H9 (cell line): ENCODE measurements at regions not wholly inside any gene's neighbourhood (a gene's known extent, or its start where the extent isn't known, plus 50 kb on each side); places are given as distances from the start of the nearest gene placed in this dataset.

ENCODE experiments used
- DNase-seq: peaks from one replicate; pipeline ENCODE4 v3.0.0-alpha.2; 2017
- H2AFZ ChIP-seq: one replicate; pipeline ENCODE4 v1.6.1; 2013; ENCODE audit warnings: mild to moderate bottlenecking, low read length, control low read depth, moderate library complexity
- H2AK5ac ChIP-seq: 2 replicates; pipeline ENCODE4 v1.6.1; 2013; ENCODE audit warnings: low read length, control low read depth, mixed read lengths; ENCODE audit not compliant: insufficient read length
- H2BK120ac ChIP-seq: one replicate; pipeline ENCODE4 v1.6.1; 2013; ENCODE audit warnings: low read depth, mild to moderate bottlenecking, low read length, control low read depth, inconsistent platforms; ENCODE audit not compliant: poor library complexity, severe bottlenecking
- H2BK12ac ChIP-seq: 2 replicates; pipeline ENCODE4 v1.6.1; 2013; ENCODE audit warnings: low read length, control low read depth, mixed read lengths, low read depth; ENCODE audit not compliant: insufficient read length
- H2BK15ac ChIP-seq: 2 replicates; pipeline ENCODE4 v1.6.1; 2013; ENCODE audit warnings: low read depth, low read length, control low read depth
- H2BK20ac ChIP-seq: one replicate; pipeline ENCODE4 v1.6.1; 2013; ENCODE audit warnings: low read depth, mild to moderate bottlenecking, low read length, control low read depth, inconsistent platforms; ENCODE audit not compliant: poor library complexity, severe bottlenecking
- H2BK5ac ChIP-seq: 2 replicates; pipeline ENCODE4 v1.6.1; 2013; ENCODE audit warnings: low read length, control low read depth, mixed read lengths; ENCODE audit not compliant: insufficient read length
- H3K14ac ChIP-seq: 2 replicates; pipeline ENCODE4 v1.6.1; 2013; ENCODE audit warnings: low read length, control low read depth; ENCODE audit not compliant: insufficient read depth
- H3K18ac ChIP-seq: 2 replicates; pipeline ENCODE4 v1.6.1; 2013; ENCODE audit warnings: low read depth, mild to moderate bottlenecking, mixed read lengths, low read length, control low read depth; ENCODE audit not compliant: insufficient read length
- H3K23ac ChIP-seq: 2 replicates; pipeline ENCODE4 v1.6.1; 2013; ENCODE audit warnings: low read length, control low read depth, mixed read lengths, low read depth; ENCODE audit not compliant: insufficient read length
- H3K23me2 ChIP-seq: 2 replicates; pipeline ENCODE4 v1.6.1; 2013; ENCODE audit warnings: low read depth, mild to moderate bottlenecking, mixed read lengths, low read length, control low read depth; ENCODE audit not compliant: insufficient read length, poor library complexity, severe bottlenecking
- H3K27ac ChIP-seq: 2 replicates; pipeline ENCODE4 v1.5.1; 2013; ENCODE audit warnings: low read length, control low read depth, mixed read lengths, low read depth; ENCODE audit not compliant: insufficient read length
- H3K27me3 ChIP-seq: 2 replicates; pipeline ENCODE4 v1.6.1; 2013; ENCODE audit warnings: low read length, control low read depth, inconsistent platforms; ENCODE audit not compliant: insufficient read depth
- H3K4ac ChIP-seq: 2 replicates; pipeline ENCODE4 v1.6.1; 2013; ENCODE audit warnings: low read depth, mild to moderate bottlenecking, control low read depth, inconsistent platforms, low read length, moderate library complexity
- H3K4me1 ChIP-seq: 2 replicates; pipeline ENCODE4 v1.6.1; 2013; ENCODE audit warnings: low read length, control low read depth, inconsistent platforms; ENCODE audit not compliant: insufficient read depth
- H3K4me2 ChIP-seq: 2 replicates; pipeline ENCODE4 v1.6.1; 2013; ENCODE audit warnings: low read length, control low read depth, mixed read lengths; ENCODE audit not compliant: insufficient read length, insufficient read depth
- H3K56ac ChIP-seq: 2 replicates; pipeline ENCODE4 v1.6.1; 2013; ENCODE audit warnings: low read depth, mild to moderate bottlenecking, mixed read lengths, low read length, control low read depth; ENCODE audit not compliant: insufficient read length
- H3K79me1 ChIP-seq: 2 replicates; pipeline ENCODE4 v1.6.1; 2013; ENCODE audit warnings: low read depth, mild to moderate bottlenecking, moderate library complexity, low read length, control low read depth, inconsistent platforms; ENCODE audit not compliant: insufficient read depth, poor library complexity, severe bottlenecking
- H3K79me2 ChIP-seq: 2 replicates; pipeline ENCODE4 v1.6.1; 2013; ENCODE audit warnings: low read length, control low read depth, inconsistent platforms; ENCODE audit not compliant: insufficient read depth
- H3K9ac ChIP-seq: 2 replicates; pipeline ENCODE4 v1.6.1; 2013; ENCODE audit warnings: low read length, control low read depth, mixed read lengths; ENCODE audit not compliant: insufficient read length; ENCODE audit errors: extremely low read depth
- H3K9me3 ChIP-seq: one replicate; pipeline ENCODE4 v1.6.1; 2013; ENCODE audit warnings: low read depth, low read length, inconsistent platforms; ENCODE audit not compliant: control insufficient read depth
- H3T11ph ChIP-seq: one replicate; pipeline ENCODE4 v1.6.1; 2013; ENCODE audit warnings: mild to moderate bottlenecking, low read length, control low read depth, inconsistent platforms
- H4K20me1 ChIP-seq: one replicate; pipeline ENCODE4 v1.6.1; 2013; ENCODE audit not compliant: control insufficient read depth, insufficient read length, insufficient read depth
- H4K5ac ChIP-seq: 2 replicates; pipeline ENCODE4 v1.6.1; 2013; ENCODE audit warnings: low read depth, mild to moderate bottlenecking, mixed read lengths, low read length, control low read depth; ENCODE audit not compliant: insufficient read length
- H4K8ac ChIP-seq: replicated peaks from 2 replicates; pipeline ENCODE4 v1.6.1; 2013; ENCODE audit warnings: low read length, control low read depth, mixed read lengths, low read depth; ENCODE audit not compliant: insufficient read length
- H4K91ac ChIP-seq: 2 replicates; pipeline ENCODE4 v1.6.1; 2013; ENCODE audit warnings: low read depth, mild to moderate bottlenecking, moderate library complexity, mixed read lengths, low read length, control low read depth; ENCODE audit not compliant: insufficient read length
- H3K27ac Mint-ChIP-seq, 3 experiments: 2 replicates in 2 of 3; 3 replicates in 1 of 3; pipeline ENCODE4 v1.8.0; 2020 to 2021; ENCODE audit warnings: mixed read lengths in 3 of 3, mild to moderate bottlenecking in 1 of 3, moderate library complexity in 1 of 3
- H3K27me3 Mint-ChIP-seq: 2 replicates; pipeline ENCODE4 v1.8.0; 2021; ENCODE audit warnings: low read depth, mild to moderate bottlenecking, moderate library complexity, mixed read lengths
- H3K36me3 Mint-ChIP-seq, 3 experiments: 2 replicates in 2 of 3; 3 replicates in 1 of 3; pipeline ENCODE4 v1.8.0; 2020 to 2021; ENCODE audit warnings: low read depth in 3 of 3, mixed read lengths in 3 of 3; ENCODE audit not compliant: insufficient read depth in 1 of 3
- H3K4me1 Mint-ChIP-seq, 2 experiments: 2 replicates each; pipeline ENCODE4 v1.8.0; 2020; ENCODE audit warnings: mixed read lengths in 2 of 2
- H3K4me3 Mint-ChIP-seq, 2 experiments: 2 replicates in 1 of 2; 3 replicates in 1 of 2; pipeline ENCODE4 v1.8.0; 2020 to 2021; ENCODE audit warnings: mild to moderate bottlenecking in 2 of 2, mixed read lengths in 2 of 2, moderate library complexity in 1 of 2
- H3K9me3 Mint-ChIP-seq, 2 experiments: 2 replicates in 1 of 2; 3 replicates in 1 of 2; pipeline ENCODE4 v1.8.0; 2020; ENCODE audit warnings: mild to moderate bottlenecking in 2 of 2, mixed read lengths in 2 of 2, moderate library complexity in 1 of 2
- WGBS: extraction: QIAGEN DNeasy Blood & Tissue Kit; methylation state at CpG from one replicate; pipeline ENCODE4 v1.1.7; 2013; ENCODE audit warnings: missing lambda C conversion rate, low lambda C conversion rate, mixed read lengths; ENCODE audit not compliant: insufficient read length; ENCODE audit errors: extremely low coverage; 5-methylcytosine and 5-hydroxymethylcytosine counted together
- TF ChIP-seq, protein P1 (sequence below): fragments of 200-600 bp; sonication (generic); conservative IDR thresholded peaks from 3 replicates; pipeline ENCODE4 v1.8.0; 2021; ENCODE audit warnings: antibody characterized with exemption, mild to moderate bottlenecking

- Histone ChIP-seq H3K56ac (no peak overlapping the region), H3K4me1 (no peaks in the 10 kb centered on the region), H3K9ac (no peak overlapping the region), H3K23ac (no peak overlapping the region), H2AFZ (no peak overlapping the region), H3K27ac (no peak overlapping the region), H2BK12ac (no peak overlapping the region), H2BK120ac (no peak overlapping the region), H3K4me2 (no peak overlapping the region), H3K9me3 (no peaks in the 10 kb centered on the region), H3K27me3 (no peaks in the 10 kb centered on the region), H2BK15ac (no peak overlapping the region), H2BK20ac (no peak overlapping the region), H4K8ac (no peak overlapping the region), H3T11ph (no peak overlapping the region), H4K5ac (no peak overlapping the region), H4K91ac (no peak overlapping the region), H2BK5ac (no peak overlapping the region), H3K79me1 (no peaks in the 10 kb centered on the region), H3K23me2 (no peaks in the 10 kb centered on the region), H3K4ac (no peak overlapping the region), H3K14ac (no peak overlapping the region), H3K18ac (no peak overlapping the region), H4K20me1 (no peaks in the 10 kb centered on the region), H2AK5ac (no peak overlapping the region), H3K79me2 (no peaks in the 10 kb centered on the region)
- DNase-seq, result no peak
- Mint-ChIP-seq H3K9me3 (peaks cover 0 to 3% of the 10 kb centered on the region in 2 experiments; a peak in 3 of 5 replicates), H3K4me3 (no peak overlapping the region), H3K4me1 (no peaks in the 10 kb centered on the region), H3K27ac (no peak overlapping the region), H3K36me3 (no peaks in the 10 kb centered on the region), H3K27me3 (no peaks in the 10 kb centered on the region)
- TF ChIP-seq, protein P1, sequence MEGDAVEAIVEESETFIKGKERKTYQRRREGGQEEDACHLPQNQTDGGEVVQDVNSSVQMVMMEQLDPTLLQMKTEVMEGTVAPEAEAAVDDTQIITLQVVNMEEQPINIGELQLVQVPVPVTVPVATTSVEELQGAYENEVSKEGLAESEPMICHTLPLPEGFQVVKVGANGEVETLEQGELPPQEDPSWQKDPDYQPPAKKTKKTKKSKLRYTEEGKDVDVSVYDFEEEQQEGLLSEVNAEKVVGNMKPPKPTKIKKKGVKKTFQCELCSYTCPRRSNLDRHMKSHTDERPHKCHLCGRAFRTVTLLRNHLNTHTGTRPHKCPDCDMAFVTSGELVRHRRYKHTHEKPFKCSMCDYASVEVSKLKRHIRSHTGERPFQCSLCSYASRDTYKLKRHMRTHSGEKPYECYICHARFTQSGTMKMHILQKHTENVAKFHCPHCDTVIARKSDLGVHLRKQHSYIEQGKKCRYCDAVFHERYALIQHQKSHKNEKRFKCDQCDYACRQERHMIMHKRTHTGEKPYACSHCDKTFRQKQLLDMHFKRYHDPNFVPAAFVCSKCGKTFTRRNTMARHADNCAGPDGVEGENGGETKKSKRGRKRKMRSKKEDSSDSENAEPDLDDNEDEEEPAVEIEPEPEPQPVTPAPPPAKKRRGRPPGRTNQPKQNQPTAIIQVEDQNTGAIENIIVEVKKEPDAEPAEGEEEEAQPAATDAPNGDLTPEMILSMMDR, result no peak
- no CpG with 5 or more reads among the region's 4 CpGs for WGBS
Observed at GRCh38 chr18:68445136-68445535, 269.8 kb downstream of the TMX3 start.
